ENCODE measurements at regions not wholly inside any gene's neighbourhood (a gene's known extent, or its start where the extent isn't known, plus 50 kb on each side); places are given as distances from the start of the nearest gene placed in this dataset.

DNA sequence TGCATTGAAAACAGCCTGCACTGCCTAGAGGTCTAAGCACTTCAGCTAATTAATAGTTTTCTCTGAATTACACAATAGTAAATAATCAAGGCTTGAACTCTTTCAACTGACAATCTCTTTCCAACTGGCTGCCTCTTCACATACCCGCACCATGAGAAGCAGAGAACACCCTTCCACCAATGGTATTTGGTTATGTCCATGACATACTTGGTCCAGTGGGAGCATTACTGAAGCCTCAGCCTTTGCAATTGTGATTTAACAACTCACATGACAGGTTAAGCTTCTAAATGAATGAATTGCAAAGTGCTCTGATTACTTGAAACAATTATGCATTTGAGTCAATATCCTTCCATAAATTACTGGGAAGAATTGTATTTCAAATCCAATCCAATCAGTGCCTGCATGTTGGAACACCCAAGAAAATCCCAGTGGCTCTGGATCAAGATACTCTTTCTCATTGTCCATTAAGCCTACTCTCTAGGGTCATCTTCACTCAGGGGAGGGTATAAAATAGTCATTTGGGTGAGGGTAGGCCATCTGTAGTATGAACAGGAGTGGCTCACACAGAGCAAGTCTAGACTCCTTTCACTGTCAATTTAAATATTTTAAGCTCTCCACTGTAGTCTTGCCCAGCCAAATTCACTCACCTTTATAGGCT is 101.1 kb downstream of the HS1BP3 start:
- H3K4me3 Mint-ChIP-seq, result no peak overlapping the region
- peaks cover 21% of the 10 kb centered on the region for H3K4me1 Mint-ChIP-seq (ENCODE audit: unreplicated experiment)
- peaks cover 5% of the 10 kb centered on the region for H3K9me3 Mint-ChIP-seq
- H3K36me3 Mint-ChIP-seq, result peaks cover 4% of the 10 kb centered on the region
- no peak for DNase-seq (ENCODE audit: extremely low spot score, unreplicated experiment)
- peaks cover 3% of the 10 kb centered on the region for H3K27me3 Mint-ChIP-seq
- TF ChIP-seq, protein P1, sequence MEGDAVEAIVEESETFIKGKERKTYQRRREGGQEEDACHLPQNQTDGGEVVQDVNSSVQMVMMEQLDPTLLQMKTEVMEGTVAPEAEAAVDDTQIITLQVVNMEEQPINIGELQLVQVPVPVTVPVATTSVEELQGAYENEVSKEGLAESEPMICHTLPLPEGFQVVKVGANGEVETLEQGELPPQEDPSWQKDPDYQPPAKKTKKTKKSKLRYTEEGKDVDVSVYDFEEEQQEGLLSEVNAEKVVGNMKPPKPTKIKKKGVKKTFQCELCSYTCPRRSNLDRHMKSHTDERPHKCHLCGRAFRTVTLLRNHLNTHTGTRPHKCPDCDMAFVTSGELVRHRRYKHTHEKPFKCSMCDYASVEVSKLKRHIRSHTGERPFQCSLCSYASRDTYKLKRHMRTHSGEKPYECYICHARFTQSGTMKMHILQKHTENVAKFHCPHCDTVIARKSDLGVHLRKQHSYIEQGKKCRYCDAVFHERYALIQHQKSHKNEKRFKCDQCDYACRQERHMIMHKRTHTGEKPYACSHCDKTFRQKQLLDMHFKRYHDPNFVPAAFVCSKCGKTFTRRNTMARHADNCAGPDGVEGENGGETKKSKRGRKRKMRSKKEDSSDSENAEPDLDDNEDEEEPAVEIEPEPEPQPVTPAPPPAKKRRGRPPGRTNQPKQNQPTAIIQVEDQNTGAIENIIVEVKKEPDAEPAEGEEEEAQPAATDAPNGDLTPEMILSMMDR (conservative IDR thresholded peaks at IDR 0.05), result no peak
- H3K27ac Mint-ChIP-seq, result no peak overlapping the region

DNA sequence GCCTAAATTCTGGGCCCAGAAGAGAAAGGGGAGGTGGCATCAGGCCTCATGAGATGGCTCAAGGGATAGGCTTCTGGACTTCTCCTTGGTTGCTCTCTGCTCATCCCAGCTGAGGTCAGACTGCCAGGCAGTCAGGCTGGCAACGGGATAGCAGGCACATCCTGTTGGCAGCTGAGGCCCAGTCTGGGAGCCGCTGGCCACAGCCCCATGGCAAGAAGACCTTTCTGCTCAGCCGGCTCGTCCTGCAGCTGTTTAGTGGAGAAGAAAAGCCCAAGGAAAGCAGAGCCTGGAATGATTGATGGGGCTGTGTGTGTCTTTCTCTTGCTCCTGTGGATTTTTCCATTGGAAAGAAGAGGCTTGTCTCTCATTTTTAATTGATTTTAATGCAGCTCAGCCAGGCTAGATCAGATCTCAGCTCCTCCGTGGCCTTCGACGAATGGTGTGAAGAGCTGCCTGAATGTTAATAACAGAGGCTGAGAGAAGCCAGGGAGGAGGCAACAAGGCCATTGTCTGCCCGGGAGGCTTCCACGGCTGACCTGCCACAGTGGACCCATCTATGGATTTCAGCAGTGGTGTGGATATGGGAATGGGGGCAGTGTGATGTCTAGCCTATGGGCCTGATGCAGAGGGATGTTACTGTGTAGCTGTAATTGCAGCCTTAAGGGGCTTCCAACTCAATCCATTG is 99.5 kb downstream of the HS1BP3 start:
- Mint-ChIP-seq H3K4me3 (no peak overlapping the region), H3K27ac (no peak overlapping the region), H3K4me1 (ENCODE audit: unreplicated experiment) (peaks cover 21% of the 10 kb centered on the region), H3K27me3 (peaks cover 6% of the 10 kb centered on the region), H3K9me3 (peaks cover 5% of the 10 kb centered on the region), H3K36me3 (peaks cover 4% of the 10 kb centered on the region)
- TF ChIP-seq, protein P1 (conservative IDR thresholded peaks at IDR 0.05), result no peak
- no peak for DNase-seq (ENCODE audit: extremely low spot score, unreplicated experiment)

DNA sequence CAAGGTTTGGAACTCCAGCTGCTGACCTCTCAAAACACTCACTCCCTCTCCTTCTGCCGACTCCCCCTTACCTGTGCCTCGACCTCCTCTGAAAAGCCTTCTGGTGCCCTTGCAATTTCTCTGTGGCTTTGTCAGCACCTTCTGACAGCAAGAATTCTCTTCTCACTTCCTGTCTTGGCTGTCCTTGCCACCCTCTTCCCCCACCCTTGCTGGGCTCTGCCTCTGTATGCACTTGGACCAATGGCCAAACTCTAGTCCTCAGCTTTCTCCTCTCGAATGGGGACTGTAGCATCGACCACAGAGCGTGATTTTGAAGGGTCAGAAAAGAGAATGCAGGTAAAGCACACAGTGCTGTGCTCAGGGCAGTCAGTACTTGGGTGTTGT is 99.0 kb downstream of the HS1BP3 start:
- Mint-ChIP-seq H3K4me3 (no peak overlapping the region), H3K27ac (no peak overlapping the region), H3K4me1 (ENCODE audit: unreplicated experiment) (peaks cover 24% of the 10 kb centered on the region), H3K9me3 (no peaks in the 10 kb centered on the region), H3K36me3 (no peaks in the 10 kb centered on the region), H3K27me3 (peaks cover 5% of the 10 kb centered on the region)
- TF ChIP-seq, protein P1 (conservative IDR thresholded peaks at IDR 0.05), result no peak
- DNase-seq (ENCODE audit: extremely low spot score, unreplicated experiment), result no peak

DNA sequence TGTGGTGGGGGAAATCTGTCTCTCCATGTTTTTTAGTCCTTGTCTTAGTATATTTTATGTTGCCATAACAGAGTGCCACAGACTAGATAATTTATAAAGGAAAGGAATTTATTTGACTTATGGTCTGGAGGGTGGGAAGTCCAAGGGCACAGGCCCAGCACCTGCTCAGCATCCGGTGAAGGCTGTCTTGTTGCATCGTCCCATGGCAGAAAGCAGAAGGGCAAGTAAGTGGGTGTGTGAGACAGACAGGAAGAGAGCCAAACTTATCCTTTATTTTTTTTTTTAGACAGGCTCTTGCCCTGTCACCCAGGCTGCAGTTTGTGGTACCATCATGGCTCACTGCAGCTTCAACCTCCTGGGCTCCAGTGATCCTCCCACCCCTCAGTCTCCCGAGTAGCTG is 98.1 kb downstream of the HS1BP3 start:
- peaks cover 31% of the 10 kb centered on the region for H3K4me1 Mint-ChIP-seq (ENCODE audit: unreplicated experiment)
- H3K9me3 Mint-ChIP-seq, result no peaks in the 10 kb centered on the region
- H3K27ac Mint-ChIP-seq, result no peak overlapping the region
- DNase-seq (ENCODE audit: extremely low spot score, unreplicated experiment), result no peak
- TF ChIP-seq, protein P1 (conservative IDR thresholded peaks at IDR 0.05), result no peak
- H3K27me3 Mint-ChIP-seq, result peaks cover 7% of the 10 kb centered on the region
- H3K4me3 Mint-ChIP-seq, result no peak overlapping the region
- no peaks in the 10 kb centered on the region for H3K36me3 Mint-ChIP-seq

DNA sequence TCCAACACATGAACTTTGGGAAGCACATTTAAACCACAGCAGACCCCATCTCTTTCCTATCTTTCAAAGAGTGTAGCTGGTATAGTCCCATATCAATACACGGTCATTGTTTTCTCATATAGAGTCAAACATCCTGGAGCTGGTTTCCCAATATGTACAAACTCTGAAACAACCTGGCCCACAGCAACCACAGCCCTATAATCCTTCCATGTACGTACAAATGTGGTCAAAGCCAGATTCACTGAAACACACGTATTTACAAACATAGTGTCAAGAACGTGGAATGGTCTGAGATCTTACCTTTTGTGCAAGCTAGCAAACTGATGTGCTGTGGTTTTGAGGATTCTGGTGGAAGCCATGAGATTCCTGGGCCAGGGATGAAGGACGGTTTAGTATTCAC is 97.3 kb downstream of the HS1BP3 start:
- Mint-ChIP-seq H3K4me3 (no peak overlapping the region), H3K27ac (no peak overlapping the region), H3K27me3 (peaks cover 7% of the 10 kb centered on the region), H3K36me3 (no peaks in the 10 kb centered on the region), H3K4me1 (ENCODE audit: unreplicated experiment) (peaks cover 31% of the 10 kb centered on the region), H3K9me3 (no peaks in the 10 kb centered on the region)
- TF ChIP-seq, protein P1 (conservative IDR thresholded peaks at IDR 0.05), result no peak
- no peak for DNase-seq (ENCODE audit: extremely low spot score, unreplicated experiment)
